ENCODE measurements at regions not wholly inside any gene's neighbourhood (a gene's known extent, or its start where the extent isn't known, plus 50 kb on each side); places are given as distances from the start of the nearest gene placed in this dataset.

DNA sequence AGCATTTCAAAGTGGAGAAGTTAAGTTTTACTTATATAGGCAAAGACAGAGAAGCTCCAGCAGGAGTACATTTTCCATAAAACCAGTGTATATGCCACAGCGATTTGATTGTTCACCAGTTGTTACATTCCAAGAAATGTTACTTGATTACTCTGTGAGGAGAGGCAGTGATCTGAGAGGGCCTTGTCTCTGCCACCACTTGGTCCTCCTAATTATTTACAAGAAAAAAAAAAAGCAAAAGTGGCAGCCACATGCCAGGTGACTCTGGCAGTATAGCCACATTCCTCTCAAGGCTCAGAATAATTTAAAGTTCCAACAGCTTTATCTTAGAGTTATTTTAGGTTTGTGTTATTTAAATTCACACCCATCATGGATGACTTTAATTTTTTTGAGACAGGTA, 1077.8 kb downstream of the ZPLD1 start:
- TF ChIP-seq CTCF (IDR thresholded peaks at IDR 0.05; ENCODE audit: low read length), result no peak
- TF ChIP-seq EZH2phosphoT487 (IDR thresholded peaks at IDR 0.05; ENCODE audit: low read length), result no peak
- TF ChIP-seq EZH2 (optimal IDR thresholded peaks at IDR 0.05; ENCODE audit: low read depth, low read length), result no peak

Measured in MM.1S (cell line).